Sigmoid colon (tissue), 4 donors: ENCODE measurements at regions not wholly inside any gene's neighbourhood (a gene's known extent, or its start where the extent isn't known, plus 50 kb on each side); places are given as distances from the start of the nearest gene placed in this dataset.

Experiments
- CTCF ChIP-seq, 4 experiments: fragments of 450-650 bp in 3 of 4; fragments of 200-600 bp in 1 of 4; IDR thresholded peaks; one replicate each; pipeline ENCODE4 v1.5.1; 2016 to 2019; ENCODE audit warnings: antibody characterized with exemption in 4 of 4, mild to moderate bottlenecking in 3 of 4, moderate library complexity in 2 of 4
- EP300 ChIP-seq, 4 donors: sonication (generic); formaldehyde crosslinking; IDR thresholded peaks; one replicate each; pipeline ENCODE4 v1.6.1; 2017; ENCODE audit warnings: antibody characterized with exemption in 4 of 4
- POLR2A ChIP-seq, 2 donors: fragments of 450-650 bp; IDR thresholded peaks; one replicate each; pipeline ENCODE4 v1.6.1; 2016; ENCODE audit warnings: antibody characterized with exemption in 2 of 2, mild to moderate bottlenecking in 2 of 2, moderate library complexity in 2 of 2
- POLR2AphosphoS5 ChIP-seq, 4 donors: sonication (generic); formaldehyde crosslinking; IDR thresholded peaks; one replicate each; pipeline ENCODE4 v1.6.1; 2017; ENCODE audit warnings: antibody characterized with exemption in 4 of 4

- TF ChIP-seq CTCF (IDR thresholded peaks at IDR 0.05) (no peak), POLR2AphosphoS5 (IDR thresholded peaks at IDR 0.05) (no peak), EP300 (IDR thresholded peaks at IDR 0.05) (no peak), POLR2A (IDR thresholded peaks at IDR 0.05) (no peak)
These were observed 103.9 kb upstream of the SOX1 start for GRCh38 chr13:111963031-111963430.
